Testis (tissue), 2 donors: ENCODE measurements at regions not wholly inside any gene's neighbourhood (a gene's known extent, or its start where the extent isn't known, plus 50 kb on each side); places are given as distances from the start of the nearest gene placed in this dataset.

ENCODE experiments used
- POLR2A ChIP-seq: fragments of 450-650 bp; IDR thresholded peaks from one replicate; pipeline ENCODE4 v1.6.1; 2017; ENCODE audit warnings: antibody characterized with exemption, mild to moderate bottlenecking, moderate library complexity
- TF ChIP-seq, protein P1 (sequence below), 3 experiments: fragments of 450-650 bp in 2 of 3; fragments of 200-600 bp in 1 of 3; sonication (generic) in 1 of 3; IDR thresholded peaks; one replicate each; pipeline ENCODE4 v1.5.1; 2016 to 2019; ENCODE audit warnings: antibody characterized with exemption in 3 of 3, mild to moderate bottlenecking in 2 of 3, moderate library complexity in 1 of 3

DNA sequence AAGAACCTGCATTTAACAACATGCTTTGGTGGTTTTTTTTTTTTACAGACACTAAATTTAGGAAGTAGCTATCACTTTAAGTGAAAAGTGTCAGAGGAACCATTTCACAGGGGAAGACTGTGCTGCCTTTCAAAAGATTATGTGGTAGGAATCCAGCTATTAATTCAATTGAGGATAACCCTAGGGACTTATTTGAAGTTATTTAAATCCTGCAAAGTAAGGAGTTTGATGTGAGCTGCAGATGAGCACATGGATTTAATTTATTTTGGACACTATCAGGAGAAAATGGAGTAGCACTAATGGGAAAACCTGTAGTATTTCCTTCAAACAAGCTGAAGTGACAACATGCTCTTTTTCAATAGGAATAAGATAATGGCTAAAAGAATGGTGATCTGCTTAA lies 419.8 kb downstream of the ANKRD7 start:
- TF ChIP-seq POLR2A = no peak
- TF ChIP-seq, protein P1, sequence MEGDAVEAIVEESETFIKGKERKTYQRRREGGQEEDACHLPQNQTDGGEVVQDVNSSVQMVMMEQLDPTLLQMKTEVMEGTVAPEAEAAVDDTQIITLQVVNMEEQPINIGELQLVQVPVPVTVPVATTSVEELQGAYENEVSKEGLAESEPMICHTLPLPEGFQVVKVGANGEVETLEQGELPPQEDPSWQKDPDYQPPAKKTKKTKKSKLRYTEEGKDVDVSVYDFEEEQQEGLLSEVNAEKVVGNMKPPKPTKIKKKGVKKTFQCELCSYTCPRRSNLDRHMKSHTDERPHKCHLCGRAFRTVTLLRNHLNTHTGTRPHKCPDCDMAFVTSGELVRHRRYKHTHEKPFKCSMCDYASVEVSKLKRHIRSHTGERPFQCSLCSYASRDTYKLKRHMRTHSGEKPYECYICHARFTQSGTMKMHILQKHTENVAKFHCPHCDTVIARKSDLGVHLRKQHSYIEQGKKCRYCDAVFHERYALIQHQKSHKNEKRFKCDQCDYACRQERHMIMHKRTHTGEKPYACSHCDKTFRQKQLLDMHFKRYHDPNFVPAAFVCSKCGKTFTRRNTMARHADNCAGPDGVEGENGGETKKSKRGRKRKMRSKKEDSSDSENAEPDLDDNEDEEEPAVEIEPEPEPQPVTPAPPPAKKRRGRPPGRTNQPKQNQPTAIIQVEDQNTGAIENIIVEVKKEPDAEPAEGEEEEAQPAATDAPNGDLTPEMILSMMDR (IDR thresholded peaks at IDR 0.05) = no peak
